Right renal pelvis (tissue), 4 donors: ENCODE measurements at regions not wholly inside any gene's neighbourhood (a gene's known extent, or its start where the extent isn't known, plus 50 kb on each side); places are given as distances from the start of the nearest gene placed in this dataset.
A peak's percentile ranks its signal among the peaks of the same experiment; 100 is the strongest.

Experiments used
- DNase-seq, 4 donors: peaks; one replicate each; pipeline ENCODE4 v3.0.0-alpha.2; 2013; ENCODE audit warnings: low read depth in 4 of 4, low spot score in 3 of 4, missing footprints in 1 of 4

DNA sequence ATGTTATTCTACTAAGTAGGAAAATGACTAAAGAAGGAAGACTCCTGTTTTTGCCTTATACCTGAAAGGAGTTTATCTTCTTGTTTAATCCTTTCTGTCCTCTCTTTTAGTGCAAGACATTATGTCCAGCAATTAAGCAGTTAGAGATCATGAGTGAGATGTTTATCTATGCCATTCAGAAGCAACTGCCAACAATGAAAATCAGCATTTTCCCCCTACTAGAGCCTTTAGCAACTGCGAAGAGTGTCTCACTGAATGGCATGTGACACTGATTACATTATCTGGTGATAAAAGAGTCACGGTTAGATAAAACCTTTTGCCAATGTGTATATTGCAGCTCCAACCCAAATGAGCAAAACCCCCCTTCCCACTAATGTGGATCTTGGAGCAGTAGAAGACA lies 357.7 kb upstream of the SYT4 start:
- no peak for DNase-seq

DNA sequence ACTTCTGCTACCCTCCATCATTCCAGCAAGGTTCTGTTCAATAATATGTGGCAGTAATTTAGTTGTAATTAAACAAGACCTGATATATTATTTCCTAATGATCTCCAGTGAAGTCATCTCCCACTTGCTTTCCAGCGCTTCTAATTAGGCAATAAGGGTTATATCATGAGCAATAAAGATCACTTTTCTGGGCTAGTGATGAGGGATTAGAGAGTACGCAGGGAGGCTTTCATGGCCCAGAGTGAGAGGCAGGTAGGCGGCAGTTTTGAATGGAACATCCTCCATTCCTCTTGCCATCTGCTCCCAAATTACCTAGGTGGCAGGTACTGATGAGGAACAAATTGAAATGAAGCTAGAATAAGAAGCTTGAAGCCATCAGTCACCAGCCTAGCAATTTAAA lies 358.1 kb upstream of the SYT4 start:
- DNase-seq, result no peak

DNA sequence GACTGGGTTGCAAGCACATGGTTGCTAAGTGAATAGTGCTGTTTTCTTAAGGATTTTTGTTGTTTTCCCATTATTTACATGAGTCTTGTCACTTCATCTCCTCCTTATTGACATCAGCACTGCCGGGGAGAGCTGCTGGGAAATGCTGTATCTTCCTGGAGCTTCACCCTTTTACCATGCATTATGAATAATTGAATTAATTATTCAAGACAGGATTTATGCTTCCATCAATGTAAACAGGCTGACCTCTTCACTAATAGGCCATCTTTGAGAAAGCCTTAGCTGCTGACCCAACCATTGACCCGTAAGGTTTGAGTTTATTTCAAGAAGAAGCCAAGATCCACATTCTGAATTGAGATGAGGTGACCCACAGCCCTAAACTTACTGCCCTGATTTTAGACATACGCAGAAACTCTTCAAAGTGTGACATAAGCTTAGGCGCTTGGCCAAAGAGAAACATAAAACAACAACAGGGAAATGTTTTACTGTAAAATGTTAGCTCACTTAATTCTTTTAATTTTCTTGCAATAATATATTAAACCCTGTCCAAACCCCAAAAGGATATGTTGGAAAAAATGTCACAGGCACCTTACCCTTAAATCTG lies 365.5 kb upstream of the SYT4 start:
- peak; percentile 16 to 34 (median 30) for DNase-seq

DNA sequence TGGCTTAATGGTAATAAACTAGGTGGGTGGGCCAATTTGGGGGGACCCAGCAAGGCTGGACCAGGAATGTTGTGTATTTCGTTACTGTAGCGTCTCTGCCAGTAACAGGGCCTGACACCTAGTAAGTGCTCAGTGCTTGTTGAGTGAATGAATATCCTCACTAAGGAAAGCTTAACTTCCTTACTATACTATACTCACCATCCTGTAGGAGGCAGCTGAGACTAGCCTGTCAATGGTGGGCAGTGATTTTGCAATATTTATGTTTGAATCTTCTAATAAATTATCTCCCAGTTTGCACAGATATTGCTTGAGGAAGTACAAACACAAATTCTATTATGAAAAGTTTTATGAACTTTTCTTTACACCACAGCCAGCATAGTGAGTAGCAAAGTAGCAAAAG lies 370.7 kb upstream of the SYT4 start:
- DNase-seq, result no peak

DNA sequence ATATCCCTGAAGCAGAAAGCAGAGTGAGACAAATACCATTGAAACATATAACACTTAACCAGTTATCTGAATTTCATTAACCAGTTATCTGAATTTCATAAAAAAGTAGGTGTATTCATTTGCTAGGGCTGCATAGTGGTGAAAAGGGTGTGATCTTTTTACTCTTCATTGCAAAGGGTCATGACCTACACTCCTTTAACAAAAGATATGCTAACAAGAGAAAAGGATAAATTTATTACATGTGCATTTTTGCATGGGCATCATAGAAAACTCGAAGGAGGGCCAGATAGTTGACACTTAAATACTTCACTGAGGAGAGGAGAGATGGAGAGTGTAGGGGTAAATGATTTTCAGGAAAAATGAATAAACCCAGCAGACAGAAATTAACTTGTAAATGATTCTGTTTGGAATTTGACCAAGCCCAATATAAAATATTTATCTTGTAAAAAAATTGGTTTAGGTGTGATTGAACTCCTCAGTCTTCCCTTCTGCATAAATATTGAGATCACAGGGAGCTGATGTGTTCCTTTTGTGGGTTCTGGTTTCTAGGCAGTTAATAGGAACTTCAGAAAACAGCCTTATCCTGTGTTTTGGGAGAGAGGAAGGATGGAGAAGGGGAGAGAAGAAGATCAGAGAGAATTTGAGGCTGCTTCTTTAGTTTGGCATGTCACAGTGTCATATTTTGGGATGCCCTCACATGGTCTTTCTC lies 372.5 kb upstream of the SYT4 start:
- no peak for DNase-seq

DNA sequence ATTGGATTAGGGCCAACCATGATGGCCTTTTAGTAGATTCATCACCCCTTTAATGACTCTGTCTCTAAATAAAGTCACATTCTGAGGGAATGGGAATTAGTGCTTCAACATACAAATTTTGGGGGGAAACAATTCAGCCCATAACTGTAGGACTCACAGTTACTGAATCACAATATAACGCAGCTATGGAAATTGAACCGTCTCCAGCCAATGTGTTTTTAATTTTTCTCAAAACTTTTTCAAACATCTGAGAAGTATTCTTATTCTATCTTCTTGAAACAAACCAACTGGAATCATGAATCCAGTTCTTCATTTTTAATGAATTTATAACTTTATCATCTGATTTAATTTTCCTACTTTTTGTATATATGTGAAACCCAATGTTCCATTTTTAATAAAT lies 373.1 kb upstream of the SYT4 start:
- DNase-seq, result no peak

DNA sequence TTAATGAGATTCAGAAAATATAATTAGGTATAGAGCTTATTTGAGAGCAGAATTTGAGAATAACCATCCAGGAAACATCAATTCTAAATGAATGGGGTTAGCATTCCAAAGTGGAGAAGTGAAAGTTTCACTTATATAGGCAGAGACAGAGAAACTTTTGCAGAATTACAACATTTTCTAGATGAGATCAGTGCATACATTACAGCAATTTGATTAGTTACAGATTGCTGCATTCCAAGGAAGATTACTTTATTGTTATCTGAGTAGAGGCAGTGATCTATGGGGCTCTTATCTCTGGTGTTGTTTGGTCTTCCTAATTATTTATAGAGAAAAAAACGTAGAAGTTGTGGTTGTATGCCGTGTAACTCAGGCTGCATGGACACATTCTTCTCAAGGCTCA lies 373.8 kb upstream of the SYT4 start:
- no peak for DNase-seq

DNA sequence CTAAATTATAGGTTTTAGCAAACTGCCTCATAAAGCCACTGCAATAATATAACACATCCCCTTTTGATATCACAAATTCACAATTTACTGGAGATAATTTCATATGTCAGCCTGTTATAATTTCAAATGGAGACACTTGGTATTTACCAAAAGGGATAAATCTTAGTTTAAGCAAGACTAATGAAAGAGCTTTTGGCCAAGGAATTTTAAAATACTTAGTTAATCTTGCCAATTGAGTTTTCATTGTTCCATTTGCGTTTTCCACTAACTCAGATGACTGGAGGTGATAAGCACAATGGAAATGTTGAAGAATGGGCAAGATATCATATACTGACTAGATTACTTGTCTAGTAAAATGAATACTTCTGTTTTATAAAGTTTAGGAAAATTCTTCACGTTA lies 379.3 kb upstream of the SYT4 start:
- DNase-seq, result no peak

DNA sequence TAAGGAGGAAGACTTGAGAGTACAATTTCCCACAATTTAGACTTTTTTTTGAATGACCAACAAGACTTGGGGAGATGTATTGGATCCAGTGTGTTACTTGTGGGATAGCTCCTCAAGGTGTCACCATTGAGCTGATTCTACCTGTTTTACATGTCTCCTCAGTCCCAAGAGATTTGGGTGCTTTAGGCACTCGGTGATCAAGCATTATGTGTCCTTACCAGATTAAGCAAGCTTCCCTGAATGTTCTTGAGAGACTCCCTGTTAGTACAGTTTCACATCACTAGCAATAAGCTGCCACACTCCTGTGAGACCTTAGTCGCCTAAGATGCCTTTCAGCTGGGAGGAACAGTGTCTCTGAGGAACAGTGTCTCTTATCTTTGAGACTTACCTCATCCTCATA lies 384.3 kb upstream of the SYT4 start:
- DNase-seq, result no peak

DNA sequence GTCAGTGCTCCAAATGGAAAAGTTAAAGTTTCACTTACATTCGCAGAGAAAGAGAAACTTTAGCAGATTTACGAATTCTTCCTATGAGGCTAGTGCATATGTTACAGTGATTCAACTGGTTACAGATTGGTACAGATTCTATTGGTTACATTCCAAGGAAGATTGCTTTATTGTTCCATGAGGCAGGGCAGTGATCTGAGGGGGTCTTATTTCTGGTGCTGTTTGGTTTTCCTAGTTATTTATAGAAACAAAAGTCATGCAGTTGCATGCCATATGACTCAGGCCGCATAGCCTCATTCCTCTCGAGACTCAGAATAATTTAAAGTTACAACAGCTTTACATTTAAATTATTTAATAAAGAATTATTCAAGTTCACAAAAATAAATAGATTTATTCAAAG lies 385.4 kb upstream of the SYT4 start:
- no peak for DNase-seq

DNA sequence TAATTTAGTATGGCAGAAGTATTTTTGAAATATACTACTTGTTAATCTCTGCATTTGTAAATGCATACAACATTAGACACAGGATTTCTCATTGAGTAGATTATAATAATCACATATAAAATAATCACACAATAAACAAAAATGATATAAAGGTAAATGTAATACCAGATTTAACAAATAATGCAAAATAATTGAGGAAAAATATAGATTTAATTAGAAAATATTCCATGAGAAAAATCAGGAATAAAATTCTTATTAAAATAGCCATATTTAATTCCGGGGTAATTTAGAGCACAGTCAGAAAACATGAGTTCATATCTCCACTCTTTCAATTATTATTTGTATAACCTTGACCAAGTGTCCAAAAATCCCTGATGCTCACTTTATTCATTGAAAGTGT lies 385.9 kb upstream of the SYT4 start:
- DNase-seq, result no peak

DNA sequence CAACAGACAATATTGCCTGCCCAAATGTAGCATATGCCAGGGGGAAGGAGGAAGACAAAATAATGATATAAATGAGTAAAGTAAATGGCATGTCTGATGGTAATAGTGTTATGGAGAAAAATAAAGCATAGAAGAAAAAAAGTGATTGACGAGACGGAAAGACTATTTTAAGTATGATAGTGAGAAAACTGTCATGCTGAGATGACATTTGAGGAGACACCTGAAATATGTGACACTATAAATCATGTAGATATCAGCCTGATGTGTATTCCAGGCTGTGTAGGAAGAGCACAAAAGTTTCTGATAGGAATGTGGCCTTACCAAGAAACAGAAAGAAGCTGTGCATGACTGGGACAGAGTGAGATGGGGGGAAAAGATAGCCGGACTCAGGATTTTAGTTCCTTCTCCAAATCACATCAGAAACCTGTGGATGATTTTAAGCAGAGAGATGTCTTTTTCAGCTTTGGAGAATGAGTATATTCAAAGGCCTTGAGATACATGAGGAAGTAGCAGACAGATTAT lies 387.3 kb upstream of the SYT4 start:
- DNase-seq, result no peak

DNA sequence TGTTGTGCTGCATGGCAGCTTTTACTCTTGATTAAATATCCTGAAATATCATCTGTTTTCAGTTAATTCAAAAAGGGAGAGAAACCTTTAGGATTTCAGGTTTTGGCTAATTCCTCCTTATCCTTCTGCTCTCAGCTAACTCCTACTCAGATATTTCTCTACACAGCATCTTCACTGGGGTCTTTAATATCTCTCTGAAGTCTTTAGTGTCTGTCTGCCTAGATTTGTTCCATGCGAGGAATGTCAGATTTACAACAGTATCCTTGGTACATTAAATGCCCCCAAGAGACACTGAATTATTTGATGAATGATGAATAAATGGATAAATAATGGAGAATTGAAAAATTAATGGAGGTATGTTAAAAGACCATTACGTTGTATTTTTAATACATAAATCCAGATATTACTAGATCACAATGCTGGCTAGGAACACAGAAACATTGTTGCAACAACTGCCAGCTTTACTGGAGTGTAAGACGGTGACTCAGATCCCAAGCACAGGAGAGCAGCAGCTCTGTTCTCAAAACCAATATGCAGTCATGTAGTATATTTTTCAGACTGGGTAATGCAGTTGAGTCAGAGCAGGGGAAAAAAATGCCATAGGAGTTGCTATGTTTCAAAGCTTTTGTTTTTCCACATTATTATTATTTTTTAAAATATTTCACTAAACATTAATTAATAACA lies 388.0 kb upstream of the SYT4 start:
- no peak for DNase-seq

DNA sequence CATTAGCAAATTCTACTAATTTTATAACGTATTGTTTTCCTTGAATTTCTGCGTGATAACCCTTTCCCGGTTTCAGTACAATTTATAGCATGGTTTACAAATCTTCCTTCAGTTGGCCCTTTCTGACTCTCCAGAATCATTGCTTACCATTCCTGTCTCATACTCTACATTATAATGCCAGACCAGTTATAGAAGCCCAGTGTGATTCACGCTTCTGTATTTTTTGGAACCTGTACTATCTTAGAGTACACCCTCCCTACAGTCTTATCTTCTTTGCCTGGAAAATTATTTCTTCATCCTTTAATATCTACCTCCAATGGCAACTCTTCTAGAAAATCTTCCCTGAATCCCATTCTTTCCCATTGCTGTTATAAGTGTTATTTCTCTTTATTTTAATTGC lies 391.6 kb upstream of the SYT4 start:
- no peak for DNase-seq

DNA sequence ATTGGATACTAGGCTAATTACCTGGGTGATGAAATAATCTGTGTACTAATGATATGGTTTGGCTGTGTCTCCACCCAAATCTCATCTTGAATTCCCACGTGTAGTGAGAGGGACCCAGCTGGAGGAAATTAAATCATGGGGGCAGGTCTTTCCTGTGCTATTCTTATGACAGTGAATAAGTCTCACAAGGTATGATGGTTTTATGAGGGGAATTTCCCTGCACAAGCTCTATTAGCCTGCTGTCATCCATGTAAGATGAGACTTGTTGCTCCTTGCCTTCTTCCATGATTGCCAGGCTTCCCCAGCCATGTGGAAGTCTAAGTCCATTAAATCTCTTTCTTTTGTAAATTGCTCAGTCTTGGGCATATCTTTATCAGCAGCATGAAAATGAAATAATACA lies 394.1 kb upstream of the SYT4 start:
- no peak for DNase-seq

DNA sequence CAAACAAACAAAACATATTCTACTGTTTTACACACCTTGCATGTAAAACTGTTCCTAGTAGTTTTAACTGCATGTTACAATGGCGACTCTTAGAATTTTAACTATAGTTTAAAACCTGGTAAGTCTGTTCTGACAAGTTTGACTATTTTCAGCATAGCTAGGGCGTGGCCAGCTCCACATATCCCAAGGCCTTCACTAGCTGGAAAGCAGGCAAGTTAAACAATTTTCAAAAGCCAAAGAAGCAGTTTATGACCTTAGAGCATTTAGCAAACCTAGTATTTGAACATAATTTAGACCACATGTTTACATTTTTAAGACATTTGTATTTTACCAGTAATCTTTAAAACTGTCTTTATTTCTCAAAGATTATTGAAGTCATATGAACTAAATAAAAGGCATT lies 402.8 kb upstream of the SYT4 start:
- DNase-seq, result no peak

DNA sequence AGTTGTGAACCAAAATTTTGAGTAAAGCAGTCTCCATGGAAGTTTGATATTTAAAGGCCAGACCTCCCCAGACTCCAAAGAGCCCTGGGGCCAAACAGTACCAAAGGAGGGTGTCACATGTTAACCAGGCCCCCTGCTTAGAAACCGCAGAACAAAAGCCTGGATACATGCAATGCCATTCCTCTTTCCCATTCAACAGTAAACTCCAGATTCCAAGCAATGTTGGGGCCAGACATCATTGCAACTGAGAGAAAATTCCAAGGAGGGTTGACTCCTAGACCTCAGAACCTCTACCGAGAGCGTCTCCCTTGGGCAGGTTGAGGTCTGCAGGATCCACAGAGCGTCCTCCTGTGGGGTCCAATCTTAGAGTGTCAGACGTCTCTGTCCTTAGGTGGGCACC lies 404.4 kb upstream of the SYT4 start:
- no peak for DNase-seq

DNA sequence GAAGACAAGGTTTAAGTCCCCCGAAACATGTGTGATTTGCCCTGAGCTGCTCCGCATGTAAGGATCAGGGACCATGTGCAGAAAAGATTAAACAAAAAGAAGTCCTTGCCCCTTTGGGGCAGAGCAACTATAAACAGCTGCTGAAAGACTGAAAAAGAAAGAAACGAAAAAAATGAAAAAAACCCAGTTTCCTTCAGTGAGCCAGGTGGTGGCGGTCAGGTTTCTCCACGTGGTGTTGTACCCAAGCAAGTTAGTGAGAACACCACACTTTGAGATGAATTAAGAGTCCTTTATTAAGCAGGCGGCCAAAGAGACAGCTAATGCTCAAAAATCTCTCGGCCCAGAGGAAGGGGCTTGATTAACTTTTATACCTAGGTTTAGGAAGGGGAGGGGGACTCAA lies 404.9 kb upstream of the SYT4 start:
- DNase-seq, result no peak

DNA sequence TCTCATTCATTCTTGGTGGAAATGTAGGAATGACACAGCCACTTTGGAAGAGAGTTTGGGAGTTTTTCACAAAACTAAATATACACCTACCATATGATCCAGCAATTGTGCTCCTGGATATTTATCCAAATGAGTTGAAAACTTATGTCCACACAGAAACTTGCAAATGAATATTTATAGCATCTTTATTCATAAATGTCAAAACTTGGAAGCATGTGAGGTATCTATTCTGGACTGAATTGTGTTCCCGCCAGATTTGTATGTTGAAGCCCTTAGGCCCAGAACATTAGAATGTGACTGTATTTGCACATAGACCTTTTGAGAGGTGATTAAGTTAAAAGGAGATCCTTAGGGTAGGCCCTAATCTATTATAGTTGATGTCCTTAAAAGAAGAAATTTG lies 409.4 kb upstream of the SYT4 start:
- DNase-seq, result no peak

DNA sequence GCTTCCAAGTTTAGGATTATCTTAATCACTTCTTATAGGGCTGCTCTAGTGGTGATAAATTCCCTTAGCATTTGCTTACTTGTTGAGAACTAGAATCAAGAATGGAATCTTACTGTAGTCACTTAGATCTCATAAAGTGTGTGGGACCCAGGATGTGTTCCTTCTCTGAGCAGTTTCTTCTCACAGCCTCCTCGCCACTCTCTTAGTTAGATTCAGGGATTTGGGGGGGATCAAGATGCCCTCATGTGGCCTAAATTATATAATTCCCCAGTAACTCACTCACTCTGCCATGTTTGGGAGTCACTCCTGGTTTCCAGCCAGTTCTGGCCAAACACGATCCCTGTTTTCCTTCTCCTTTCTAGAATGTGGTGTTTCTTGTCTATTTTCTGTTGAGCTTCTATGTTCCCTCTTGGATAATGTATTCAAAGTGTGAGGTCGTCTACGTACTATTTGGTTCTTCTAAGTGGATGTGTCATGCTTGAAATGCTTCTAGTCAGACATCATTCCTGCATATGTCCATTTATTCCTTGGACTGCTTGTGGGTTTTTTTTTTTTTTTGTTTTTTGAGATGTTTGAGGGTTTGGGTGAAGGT lies 414.9 kb upstream of the SYT4 start:
- no peak for DNase-seq

DNA sequence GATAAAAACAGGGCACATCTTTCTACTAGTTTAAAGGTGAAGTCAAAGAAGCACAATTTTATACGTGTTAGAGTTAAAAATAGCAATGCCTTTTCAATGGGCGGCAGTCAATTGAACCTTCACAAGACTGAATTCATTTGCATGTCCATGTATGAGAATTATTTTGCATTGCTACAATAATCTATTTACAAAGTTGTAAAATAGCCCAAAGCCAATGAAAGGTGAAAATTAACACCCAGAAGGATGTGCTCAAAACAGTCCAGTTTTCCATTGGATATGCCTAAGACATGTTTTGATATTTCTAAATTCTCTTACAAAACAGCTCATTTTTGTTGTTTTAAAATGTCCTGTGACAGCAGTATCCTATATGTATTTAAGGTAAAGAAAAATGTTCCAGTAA lies 425.1 kb upstream of the SYT4 start:
- DNase-seq, result no peak

DNA sequence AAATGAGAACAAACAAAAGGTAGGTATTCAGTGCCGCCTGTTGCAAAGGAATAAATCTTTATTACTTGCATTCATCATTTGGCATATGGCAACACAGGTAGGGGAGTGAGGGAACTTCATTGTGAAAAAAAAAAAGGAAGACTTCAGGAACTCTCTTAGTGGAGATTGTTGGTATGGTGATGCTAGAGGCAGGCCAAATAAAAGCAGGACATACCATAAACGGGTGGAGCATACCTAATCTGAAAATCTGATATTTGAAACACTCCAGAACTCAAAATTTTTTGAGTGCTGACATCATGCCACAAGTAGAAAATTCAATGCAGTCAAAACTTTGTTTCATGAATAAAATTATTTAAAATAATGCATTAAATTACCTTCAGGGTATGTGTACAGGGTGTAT lies 425.8 kb upstream of the SYT4 start:
- no peak for DNase-seq
